GM12878 (cell line): ENCODE measurements at regions not wholly inside any gene's neighbourhood (a gene's known extent, or its start where the extent isn't known, plus 50 kb on each side); places are given as distances from the start of the nearest gene placed in this dataset.

Source experiments
- ATAC-seq: fragments of 200-7000 bp; cut with Tn5 transposase; 3 replicates; pipeline ENCODE4 v1.9.1; 2020; ENCODE audit warnings: mild to moderate bottlenecking, moderate library complexity
- BruUV-seq: library from RNA; stranded (reverse); fragments of 400-500 nt; replicated peaks from 2 replicates; lab custom pipeline; 2021; lab: Mats Ljungman, UMichigan
- CTCF ChIA-PET: fragments of 300-600 bp; sonication (Branson Sonifier 250); formaldehyde crosslinking; extraction: SDS; loops from one replicate; lab custom pipeline; 2021; ENCODE audit warnings: inconsistent platforms; lab: Yijun Ruan, JAX
- POLR2A ChIA-PET: fragments of 350-600 bp; formaldehyde crosslinking; extraction: SDS; loops from one replicate; lab custom pipeline; 2021; ENCODE audit warnings: inconsistent platforms; lab: Charles Lee
- RAD21 ChIA-PET: fragments of 300-600 bp; sonication (Branson Sonifier 250); formaldehyde crosslinking; loops from one replicate; lab custom pipeline; 2023; ENCODE audit warnings: antibody characterized with exemption; ENCODE audit not compliant: unreplicated experiment; lab: Charles Lee
- SMC1A ChIA-PET: fragments of 300-600 bp; sonication (Branson Sonifier 250); formaldehyde crosslinking; loops from one replicate; lab custom pipeline; 2023; ENCODE audit not compliant: unreplicated experiment, uncharacterized antibody; lab: Charles Lee
- DNase-seq: peaks from one replicate; pipeline ENCODE4 v3.0.0-alpha.2; 2011; ENCODE audit warnings: low read depth, low spot score
- FAIRE-seq: peaks from 3 replicates; lab custom pipeline; 2011; peaks lifted over from hg19 to GRCh38; lab: Jason Lieb, UNC
- H2AFZ ChIP-seq: 2 replicates; pipeline ENCODE4 v1.6.0; 2011; ENCODE audit warnings: low read depth, low read length, control low read depth; ENCODE audit not compliant: control insufficient read depth
- H3K27ac ChIP-seq: 2 replicates; pipeline ENCODE4 v1.5.1; 2011; ENCODE audit warnings: control low read depth; ENCODE audit not compliant: control insufficient read depth, insufficient read depth
- H3K27me3 ChIP-seq, 2 experiments: replicated peaks in 1 of 2; 2 replicates each; pipeline versions ENCODE4 v1.6.0 to v1.6.1; 2011; ENCODE audit warnings: low read length in 1 of 2; ENCODE audit not compliant: control insufficient read depth in 2 of 2, insufficient read depth in 2 of 2
- H3K36me3 ChIP-seq, 2 experiments: 2 replicates each; pipeline ENCODE4 v1.5.1; 2011; ENCODE audit warnings: low read length in 1 of 2; ENCODE audit not compliant: control insufficient read depth in 2 of 2, insufficient read depth in 2 of 2
- H3K4me1 ChIP-seq: 2 replicates; pipeline ENCODE4 v1.6.1; 2011; ENCODE audit warnings: mild to moderate bottlenecking, low read length, moderate library complexity, mixed read lengths; ENCODE audit not compliant: control insufficient read depth, insufficient read depth
- H3K4me2 ChIP-seq: 2 replicates; pipeline ENCODE4 v1.6.0; 2011; ENCODE audit warnings: control low read depth; ENCODE audit not compliant: control insufficient read depth, insufficient read depth
- H3K4me3 ChIP-seq: fragments of 200-600 bp; sonication (generic); 2 replicates; pipeline ENCODE4 v1.5.1; 2016
- H3K79me2 ChIP-seq: 2 replicates; pipeline ENCODE4 v1.6.0; 2011; ENCODE audit warnings: low read length; ENCODE audit not compliant: control insufficient read depth, insufficient read depth
- H3K9ac ChIP-seq: 2 replicates; pipeline ENCODE4 v1.8.0; 2011; ENCODE audit warnings: low read length, control low read depth, mixed read lengths; ENCODE audit not compliant: control insufficient read depth, insufficient read depth
- H3K9me3 ChIP-seq: replicated peaks from 3 replicates; pipeline ENCODE4 v1.5.1; 2011; ENCODE audit warnings: mild to moderate bottlenecking, low read length; ENCODE audit not compliant: control insufficient read depth, insufficient read depth
- H4K20me1 ChIP-seq: 2 replicates; pipeline ENCODE4 v1.6.0; 2011; ENCODE audit not compliant: control insufficient read depth, insufficient read depth
- CEBPB ChIP-seq, 2 experiments: fragments of 150-350 bp in 1 of 2; IDR thresholded peaks; 2 replicates each; pipeline ENCODE4 v1.6.1; 2012 to 2014; ENCODE audit warnings: low read depth in 2 of 2, low read length in 2 of 2, borderline replicate concordance in 1 of 2, inconsistent platforms in 1 of 2
- CHD2 ChIP-seq: IDR thresholded peaks from 2 replicates; pipeline ENCODE4 v1.6.1; 2011; ENCODE audit warnings: low read depth, low read length, improper control_type of control experiment, borderline replicate concordance
- ESRRA ChIP-seq: IDR thresholded peaks from 2 replicates; pipeline ENCODE4 v1.6.1; 2012; ENCODE audit warnings: mild to moderate bottlenecking, low read length, improper control_type of control experiment
- HDAC6 ChIP-seq: fragments of 200-600 bp; sonication (generic); IDR thresholded peaks from one replicate; pipeline ENCODE4 v1.8.0; 2017; ENCODE audit warnings: antibody characterized with exemption; ENCODE audit not compliant: unreplicated experiment
- JUND ChIP-seq: IDR thresholded peaks from 2 replicates; pipeline ENCODE4 v1.6.1; 2012; ENCODE audit warnings: low read depth, mild to moderate bottlenecking, low read length, improper control_type of control experiment, moderate library complexity
- KDM1A ChIP-seq: fragments of 200-600 bp; sonication (generic); IDR thresholded peaks from 2 replicates; pipeline ENCODE4 v1.6.1; 2016; ENCODE audit warnings: borderline replicate concordance
- MEF2B ChIP-seq: fragments of 450-650 bp; IDR thresholded peaks from 2 replicates; pipeline ENCODE4 v1.6.1; 2018; ENCODE audit warnings: mild to moderate bottlenecking, moderate library complexity; ENCODE audit not compliant: partially characterized antibody, poor library complexity, severe bottlenecking
- MYB ChIP-seq: fragments of 150-350 bp; IDR thresholded peaks from 2 replicates; pipeline ENCODE4 v1.6.1; 2014; ENCODE audit warnings: mild to moderate bottlenecking, low read depth, low read length, borderline replicate concordance
- NFIC ChIP-seq: IDR thresholded peaks from 2 replicates; pipeline ENCODE4 v1.6.1; 2012; ENCODE audit warnings: low read depth, mild to moderate bottlenecking, inconsistent platforms, low read length, moderate library complexity
- PKNOX1 ChIP-seq: fragments of 450-650 bp; IDR thresholded peaks from 2 replicates; pipeline ENCODE4 v1.6.1; 2016; ENCODE audit warnings: mild to moderate bottlenecking
- WGBS: methylation state at CpG from one replicate; pipeline ENCODE4 v1.1.6; 2016; ENCODE audit warnings: low lambda C conversion rate; ENCODE audit not compliant: insufficient replicate concordance, insufficient coverage; ENCODE audit errors: missing lambda C conversion rate; 5-methylcytosine and 5-hydroxymethylcytosine counted together
- in situ Hi-C: fragments of 300-500 bp; cut with MboI; formaldehyde crosslinking; loops from 9 replicates; pipeline ENCODE4 v1.14.3; 2018; ENCODE audit warnings: mixed read lengths
- intact Hi-C: fragments of 100-400 bp; cut with micrococcal nuclease; formaldehyde crosslinking; loops from one replicate; pipeline ENCODE4 v1.14.2; 2022; ENCODE audit not compliant: unreplicated experiment
- TF ChIP-seq, protein P1 (sequence below): fragments of 450-650 bp; IDR thresholded peaks from 2 replicates; pipeline ENCODE4 v1.6.1; 2017; ENCODE audit warnings: mild to moderate bottlenecking
- TF ChIP-seq, protein P2 (sequence below): IDR thresholded peaks from 2 replicates; pipeline ENCODE4 v1.6.1; 2011; ENCODE audit warnings: borderline replicate concordance, low read depth, mild to moderate bottlenecking, moderate library complexity, mixed read lengths, low read length; ENCODE audit not compliant: insufficient read depth; ENCODE audit errors: extremely low read length
- TF ChIP-seq, protein P3 (sequence below): fragments of 150-350 bp; IDR thresholded peaks from 2 replicates; pipeline ENCODE4 v1.6.1; 2016; ENCODE audit warnings: low read depth, low read length

DNA sequence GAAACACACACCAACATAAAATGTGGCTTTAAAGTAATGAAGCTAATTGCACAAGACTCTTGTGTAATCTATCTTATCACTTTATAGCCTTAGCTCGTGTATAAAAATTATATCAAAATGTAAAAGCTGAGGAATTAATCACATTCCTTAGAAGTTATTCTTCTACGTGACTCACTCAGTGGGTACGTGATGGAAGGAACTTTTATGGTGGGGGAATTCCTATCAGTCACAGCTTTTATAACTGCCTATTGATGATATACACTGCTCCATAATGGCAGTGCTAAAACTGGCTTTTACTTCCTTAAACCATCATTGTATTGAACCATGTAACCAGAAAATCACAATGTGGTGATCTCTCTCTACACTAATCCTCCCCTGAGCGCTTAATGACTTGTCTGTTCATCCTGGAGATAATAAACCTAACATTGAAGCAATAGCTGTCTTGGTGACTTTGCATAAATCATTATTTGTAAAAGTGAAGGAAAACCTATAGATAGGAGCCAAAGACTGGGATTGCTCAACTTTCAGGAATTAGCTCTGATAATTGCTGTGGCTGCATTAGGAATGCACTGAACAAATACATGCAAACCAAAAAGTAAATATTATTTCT lies 276.7 kb downstream of the GBA3 start:
- in situ Hi-C loops: no loop called here
- no peak overlapping the region for H3K4me3 ChIP-seq
- intact Hi-C loops: loop anchor here (10.0 kb wide), 1 partner anchor 165 kb away; no protein-coding TSS in a partner anchor
- H3K4me2 ChIP-seq: no peak overlapping the region
- ChIA-PET CTCF (interaction anchor here (3.6 kb wide), 1 partner anchor 71 kb away, joined by 15 read pairs; no protein-coding TSS in a partner anchor), SMC1A (interaction anchor here (0.9 to 1.5 kb wide), 4 partner anchors 10 to 142 kb away, joined by 3 read pairs; no protein-coding TSS in a partner anchor), POLR2A (interaction anchor here (0.8 kb wide), 1 partner anchor 22 kb away, joined by 3 read pairs; no protein-coding TSS in a partner anchor), RAD21 (interaction anchor here (1.5 kb wide), 1 partner anchor 22 kb away, joined by 3 read pairs; no protein-coding TSS in a partner anchor)
- no peak overlapping the region for H2AFZ ChIP-seq
- DNase-seq: no peak
- H4K20me1 ChIP-seq: no peaks in the 10 kb centered on the region
- WGBS: 23% methylated on average over 4 of the region's 4 CpGs
- H3K9ac ChIP-seq: no peak overlapping the region
- no peaks in the 10 kb centered on the region for H3K36me3 ChIP-seq
- H3K79me2 ChIP-seq: no peaks in the 10 kb centered on the region
- no peaks in the 10 kb centered on the region for H3K4me1 ChIP-seq
- H3K27me3 ChIP-seq: no peaks in the 10 kb centered on the region
- ATAC-seq: no peak
- H3K9me3 ChIP-seq: no peaks in the 10 kb centered on the region
- H3K27ac ChIP-seq: no peak overlapping the region
- no peak for FAIRE-seq
- BruUV-seq: no TSS peak
- no peak for TF ChIP-seq MYB
- TF ChIP-seq ESRRA: no peak
- no peak for TF ChIP-seq KDM1A
- no peak for TF ChIP-seq JUND
- TF ChIP-seq NFIC: no peak
- TF ChIP-seq, protein P1, sequence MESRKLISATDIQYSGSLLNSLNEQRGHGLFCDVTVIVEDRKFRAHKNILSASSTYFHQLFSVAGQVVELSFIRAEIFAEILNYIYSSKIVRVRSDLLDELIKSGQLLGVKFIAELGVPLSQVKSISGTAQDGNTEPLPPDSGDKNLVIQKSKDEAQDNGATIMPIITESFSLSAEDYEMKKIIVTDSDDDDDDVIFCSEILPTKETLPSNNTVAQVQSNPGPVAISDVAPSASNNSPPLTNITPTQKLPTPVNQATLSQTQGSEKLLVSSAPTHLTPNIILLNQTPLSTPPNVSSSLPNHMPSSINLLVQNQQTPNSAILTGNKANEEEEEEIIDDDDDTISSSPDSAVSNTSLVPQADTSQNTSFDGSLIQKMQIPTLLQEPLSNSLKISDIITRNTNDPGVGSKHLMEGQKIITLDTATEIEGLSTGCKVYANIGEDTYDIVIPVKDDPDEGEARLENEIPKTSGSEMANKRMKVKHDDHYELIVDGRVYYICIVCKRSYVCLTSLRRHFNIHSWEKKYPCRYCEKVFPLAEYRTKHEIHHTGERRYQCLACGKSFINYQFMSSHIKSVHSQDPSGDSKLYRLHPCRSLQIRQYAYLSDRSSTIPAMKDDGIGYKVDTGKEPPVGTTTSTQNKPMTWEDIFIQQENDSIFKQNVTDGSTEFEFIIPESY: no peak
- TF ChIP-seq HDAC6: no peak
- no peak for TF ChIP-seq MEF2B
- TF ChIP-seq, protein P2, sequence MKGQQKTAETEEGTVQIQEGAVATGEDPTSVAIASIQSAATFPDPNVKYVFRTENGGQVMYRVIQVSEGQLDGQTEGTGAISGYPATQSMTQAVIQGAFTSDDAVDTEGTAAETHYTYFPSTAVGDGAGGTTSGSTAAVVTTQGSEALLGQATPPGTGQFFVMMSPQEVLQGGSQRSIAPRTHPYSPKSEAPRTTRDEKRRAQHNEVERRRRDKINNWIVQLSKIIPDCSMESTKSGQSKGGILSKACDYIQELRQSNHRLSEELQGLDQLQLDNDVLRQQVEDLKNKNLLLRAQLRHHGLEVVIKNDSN: no peak
- TF ChIP-seq CHD2: no peak
- TF ChIP-seq PKNOX1: no peak
- TF ChIP-seq, protein P3, sequence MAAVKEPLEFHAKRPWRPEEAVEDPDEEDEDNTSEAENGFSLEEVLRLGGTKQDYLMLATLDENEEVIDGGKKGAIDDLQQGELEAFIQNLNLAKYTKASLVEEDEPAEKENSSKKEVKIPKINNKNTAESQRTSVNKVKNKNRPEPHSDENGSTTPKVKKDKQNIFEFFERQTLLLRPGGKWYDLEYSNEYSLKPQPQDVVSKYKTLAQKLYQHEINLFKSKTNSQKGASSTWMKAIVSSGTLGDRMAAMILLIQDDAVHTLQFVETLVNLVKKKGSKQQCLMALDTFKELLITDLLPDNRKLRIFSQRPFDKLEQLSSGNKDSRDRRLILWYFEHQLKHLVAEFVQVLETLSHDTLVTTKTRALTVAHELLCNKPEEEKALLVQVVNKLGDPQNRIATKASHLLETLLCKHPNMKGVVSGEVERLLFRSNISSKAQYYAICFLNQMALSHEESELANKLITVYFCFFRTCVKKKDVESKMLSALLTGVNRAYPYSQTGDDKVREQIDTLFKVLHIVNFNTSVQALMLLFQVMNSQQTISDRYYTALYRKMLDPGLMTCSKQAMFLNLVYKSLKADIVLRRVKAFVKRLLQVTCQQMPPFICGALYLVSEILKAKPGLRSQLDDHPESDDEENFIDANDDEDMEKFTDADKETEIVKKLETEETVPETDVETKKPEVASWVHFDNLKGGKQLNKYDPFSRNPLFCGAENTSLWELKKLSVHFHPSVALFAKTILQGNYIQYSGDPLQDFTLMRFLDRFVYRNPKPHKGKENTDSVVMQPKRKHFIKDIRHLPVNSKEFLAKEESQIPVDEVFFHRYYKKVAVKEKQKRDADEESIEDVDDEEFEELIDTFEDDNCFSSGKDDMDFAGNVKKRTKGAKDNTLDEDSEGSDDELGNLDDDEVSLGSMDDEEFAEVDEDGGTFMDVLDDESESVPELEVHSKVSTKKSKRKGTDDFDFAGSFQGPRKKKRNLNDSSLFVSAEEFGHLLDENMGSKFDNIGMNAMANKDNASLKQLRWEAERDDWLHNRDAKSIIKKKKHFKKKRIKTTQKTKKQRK: no peak
- no peak for TF ChIP-seq CEBPB (IDR thresholded peaks at IDR 0.05; ENCODE audit: borderline replicate concordance in 1 of 2, low read depth in 2 of 2, low read length in 2 of 2)
